GM19023 (cell line): ENCODE measurements at regions not wholly inside any gene's neighbourhood (a gene's known extent, or its start where the extent isn't known, plus 50 kb on each side); places are given as distances from the start of the nearest gene placed in this dataset.

Experiments used
- ATAC-seq: cut with Tn5 transposase; IDR thresholded peaks from one replicate; pipeline ENCODE4 v1.9.1; 2021; ENCODE audit warnings: mild to moderate bottlenecking, moderate library complexity; ENCODE audit not compliant: unreplicated experiment

GRCh38 chr13:44237276-44237767, 136.3 kb upstream of the SERP2 start:
- ATAC-seq, result peak; percentile 44

- no peak for ATAC-seq
Measured at GRCh38 chr13:44237881-44238421, 135.7 kb upstream of the SERP2 start.

- ATAC-seq, result no peak
Measured at GRCh38 chr13:44240611-44241145, 132.9 kb upstream of the SERP2 start.

GRCh38 chr13:44241638-44242037, 132.0 kb upstream of the SERP2 start:
- ATAC-seq, result no peak

GRCh38 chr13:44242766-44243165, 130.9 kb upstream of the SERP2 start:
- ATAC-seq, result no peak

GRCh38 chr13:44243198-44243857, 130.3 kb upstream of the SERP2 start:
- ATAC-seq, result peak; percentile 51

- ATAC-seq, result no peak
Measured at GRCh38 chr13:44244288-44244687, 129.3 kb upstream of the SERP2 start.

GRCh38 chr13:44249431-44249836, 124.2 kb upstream of the SERP2 start:
- no peak for ATAC-seq

- ATAC-seq, result no peak
Measured at GRCh38 chr13:44252938-44253337, 120.7 kb upstream of the SERP2 start.

- no peak for ATAC-seq
Measured at GRCh38 chr13:44255771-44256364, 117.8 kb upstream of the SERP2 start.

GRCh38 chr13:44257796-44258195, 115.8 kb upstream of the SERP2 start:
- ATAC-seq, result no peak

- peak; percentile 80 for ATAC-seq
Measured at GRCh38 chr13:44259045-44260027, 114.3 kb upstream of the SERP2 start.

- no peak for ATAC-seq
Measured at GRCh38 chr13:44260336-44260735, 113.3 kb upstream of the SERP2 start.

- ATAC-seq, result no peak
Measured at GRCh38 chr13:44263751-44264620, 109.6 kb upstream of the SERP2 start.

GRCh38 chr13:44266305-44266704, 107.3 kb upstream of the SERP2 start:
- no peak for ATAC-seq

- ATAC-seq, result no peak
Measured at GRCh38 chr13:44266772-44267171, 106.9 kb upstream of the SERP2 start.

- no peak for ATAC-seq
Measured at GRCh38 chr13:44267203-44267602, 106.4 kb upstream of the SERP2 start.

- no peak for ATAC-seq
Measured at GRCh38 chr13:44267980-44268379, 105.6 kb upstream of the SERP2 start.

GRCh38 chr13:44268980-44269379, 104.6 kb upstream of the SERP2 start:
- no peak for ATAC-seq

GRCh38 chr13:44270150-44270549, 103.5 kb upstream of the SERP2 start:
- ATAC-seq, result no peak
